GM19240 (cell line): ENCODE measurements at regions not wholly inside any gene's neighbourhood (a gene's known extent, or its start where the extent isn't known, plus 50 kb on each side); places are given as distances from the start of the nearest gene placed in this dataset.
A peak's percentile ranks its signal among the peaks of the same experiment; 100 is the strongest.
"Not testable (repeated sequence)": the region's sequence is repeated elsewhere in the genome, so short reads cannot be mapped to it uniquely, and the experiment has no call there.

ENCODE experiments used
- DNase-seq: peaks from one replicate; pipeline ENCODE4 v3.0.0; 2011; ENCODE audit warnings: low spot score; ENCODE audit not compliant: insufficient read length

- DNase-seq, result no peak
Measured at GRCh38 chr2:38483776-38484501, 106.9 kb upstream of the ATL2 start.

GRCh38 chr2:38482710-38483109 lies 105.6 kb upstream of the ATL2 start:
- not testable (repeated sequence) for DNase-seq

- no peak for DNase-seq
Measured at GRCh38 chr2:38480617-38481016, 103.5 kb upstream of the ATL2 start.

GRCh38 chr2:38477006-38477405 lies 99.9 kb upstream of the ATL2 start:
- DNase-seq, result no peak

GRCh38 chr2:38475567-38475881 lies 98.5 kb upstream of the ATL2 start:
- DNase-seq, result no peak

GRCh38 chr2:38474715-38475566 lies 97.9 kb upstream of the ATL2 start:
- no peak for DNase-seq

- DNase-seq, result no peak
Measured at GRCh38 chr2:38474021-38474456, 97.0 kb upstream of the ATL2 start.

GRCh38 chr2:38473333-38474005 lies 96.4 kb upstream of the ATL2 start:
- DNase-seq, result no peak

GRCh38 chr2:38470115-38470514 lies 93.0 kb upstream of the ATL2 start:
- DNase-seq, result no peak

GRCh38 chr2:38467768-38468455 lies 90.8 kb upstream of the ATL2 start:
- DNase-seq, result no peak

- no peak for DNase-seq
Measured at GRCh38 chr2:38466876-38467767, 90.0 kb upstream of the ATL2 start.

- DNase-seq, result no peak
Measured at GRCh38 chr2:38466409-38466808, 89.3 kb upstream of the ATL2 start.

- peak; percentile 23 for DNase-seq
Measured at GRCh38 chr2:38465789-38466127, 88.7 kb upstream of the ATL2 start.

GRCh38 chr2:38464971-38465788 lies 88.1 kb upstream of the ATL2 start:
- DNase-seq, result no peak

GRCh38 chr2:38463752-38464151 lies 86.7 kb upstream of the ATL2 start:
- no peak for DNase-seq

- DNase-seq, result no peak
Measured at GRCh38 chr2:38462121-38462661, 85.1 kb upstream of the ATL2 start.

GRCh38 chr2:38461470-38461869 lies 84.4 kb upstream of the ATL2 start:
- no peak for DNase-seq

GRCh38 chr2:38460313-38460712 lies 83.2 kb upstream of the ATL2 start:
- no peak for DNase-seq

GRCh38 chr2:38454081-38454480 lies 77.0 kb upstream of the ATL2 start:
- DNase-seq, result no peak

- not testable (repeated sequence) for DNase-seq
Measured at GRCh38 chr2:38451778-38452177, 74.7 kb upstream of the ATL2 start.
